ENCODE measurements at regions not wholly inside any gene's neighbourhood (a gene's known extent, or its start where the extent isn't known, plus 50 kb on each side); places are given as distances from the start of the nearest gene placed in this dataset.

DNA sequence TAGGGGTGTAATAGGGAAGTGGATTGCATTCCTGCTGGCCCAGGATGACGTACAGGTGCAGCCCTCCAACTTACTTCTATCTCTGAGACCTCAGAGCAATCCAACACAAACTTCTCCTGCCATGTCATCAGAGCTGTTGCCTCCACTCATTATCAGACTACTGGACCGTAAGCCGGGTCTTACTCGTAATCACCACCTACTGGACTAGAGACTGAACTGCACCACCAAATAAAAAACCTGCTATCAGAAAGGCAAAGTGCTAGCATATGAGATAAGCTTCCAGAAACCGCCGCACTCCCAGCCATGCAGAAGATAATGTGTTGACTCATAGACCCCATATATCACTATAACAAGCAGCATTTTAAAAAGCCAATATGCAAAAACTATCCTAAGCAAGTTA, 102.0 kb downstream of the SLITRK1 start:
- H4K20me1 ChIP-seq (ENCODE audit: insufficient read depth), result no peaks in the 10 kb centered on the region
- no peaks in the 10 kb centered on the region for H3K79me2 ChIP-seq (replicated peaks; ENCODE audit: insufficient read depth, low read length)
- no peak overlapping the region for H3K4me3 ChIP-seq (ENCODE audit: low read length)
- no peak overlapping the region for H3K27ac ChIP-seq (ENCODE audit: low read length)
- no peaks in the 10 kb centered on the region for H3F3A ChIP-seq (ENCODE audit: insufficient read depth, low read length, poor library complexity, severe bottlenecking)
- H3K9me3 ChIP-seq (ENCODE audit: low read length), result peaks cover 4% of the 10 kb centered on the region
- H3K9me2 ChIP-seq (ENCODE audit: insufficient read depth, low read length), result no peaks in the 10 kb centered on the region
- H3K4me2 ChIP-seq (ENCODE audit: low read length), result no peak overlapping the region
- no peak overlapping the region for H3K9ac ChIP-seq (ENCODE audit: low read length)
- no peaks in the 10 kb centered on the region for H3K27me3 ChIP-seq (ENCODE audit: insufficient read depth, low read depth, low read length)
- no peak overlapping the region for H2AFZ ChIP-seq (ENCODE audit: low read depth, low read length)
- no peaks in the 10 kb centered on the region for H3K36me3 ChIP-seq (ENCODE audit: insufficient read depth, low read length)
- TF ChIP-seq EP300 (conservative IDR thresholded peaks at IDR 0.05; ENCODE audit: poor library complexity, severe bottlenecking) (no peak), RAD21 (conservative IDR thresholded peaks at IDR 0.05) (no peak), SMC3 (conservative IDR thresholded peaks at IDR 0.05; ENCODE audit: poor library complexity) (no peak)

DNA sequence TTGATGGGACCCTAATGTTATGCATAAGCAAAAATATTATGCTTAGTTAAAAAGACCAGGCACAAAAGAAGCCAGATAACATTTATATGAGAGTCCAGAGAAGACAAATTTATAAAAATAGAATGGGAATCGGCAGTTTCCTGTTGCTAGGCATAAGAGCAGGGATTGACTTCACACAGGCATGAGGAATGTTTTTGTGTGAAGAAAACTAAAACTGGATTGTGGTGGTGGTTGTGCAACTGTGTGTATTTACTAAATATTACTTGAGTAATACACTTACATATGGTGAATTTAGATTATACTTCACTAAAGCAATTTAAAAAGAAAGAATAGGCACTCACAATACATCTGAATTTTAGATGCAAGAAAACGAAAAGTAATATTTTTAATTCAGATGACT, 108.3 kb downstream of the SLITRK1 start:
- no peaks in the 10 kb centered on the region for H3F3A ChIP-seq (ENCODE audit: insufficient read depth, low read length, poor library complexity, severe bottlenecking)
- H3K36me3 ChIP-seq (ENCODE audit: insufficient read depth, low read length), result no peaks in the 10 kb centered on the region
- H3K4me3 ChIP-seq (ENCODE audit: low read length), result no peak overlapping the region
- H3K27me3 ChIP-seq (ENCODE audit: insufficient read depth, low read depth, low read length), result no peaks in the 10 kb centered on the region
- no peak overlapping the region for H2AFZ ChIP-seq (ENCODE audit: low read depth, low read length)
- H4K20me1 ChIP-seq (ENCODE audit: insufficient read depth), result no peaks in the 10 kb centered on the region
- TF ChIP-seq REST (IDR thresholded peaks at IDR 0.05; ENCODE audit: borderline replicate concordance) (no peak), SMC3 (conservative IDR thresholded peaks at IDR 0.05; ENCODE audit: poor library complexity) (no peak), TAF1 (IDR thresholded peaks at IDR 0.05; ENCODE audit: low read depth) (no peak), MXI1 (conservative IDR thresholded peaks at IDR 0.05; ENCODE audit: poor library complexity, severe bottlenecking) (no peak), POLR2AphosphoS5 (IDR thresholded peaks at IDR 0.05) (no peak), EP300 (conservative IDR thresholded peaks at IDR 0.05; ENCODE audit: poor library complexity, severe bottlenecking) (no peak), EZH2 (IDR thresholded peaks at IDR 0.05; ENCODE audit: borderline replicate concordance, insufficient read depth, low read length, poor library complexity, severe bottlenecking) (no peak)
- TF ChIP-seq, protein P1, sequence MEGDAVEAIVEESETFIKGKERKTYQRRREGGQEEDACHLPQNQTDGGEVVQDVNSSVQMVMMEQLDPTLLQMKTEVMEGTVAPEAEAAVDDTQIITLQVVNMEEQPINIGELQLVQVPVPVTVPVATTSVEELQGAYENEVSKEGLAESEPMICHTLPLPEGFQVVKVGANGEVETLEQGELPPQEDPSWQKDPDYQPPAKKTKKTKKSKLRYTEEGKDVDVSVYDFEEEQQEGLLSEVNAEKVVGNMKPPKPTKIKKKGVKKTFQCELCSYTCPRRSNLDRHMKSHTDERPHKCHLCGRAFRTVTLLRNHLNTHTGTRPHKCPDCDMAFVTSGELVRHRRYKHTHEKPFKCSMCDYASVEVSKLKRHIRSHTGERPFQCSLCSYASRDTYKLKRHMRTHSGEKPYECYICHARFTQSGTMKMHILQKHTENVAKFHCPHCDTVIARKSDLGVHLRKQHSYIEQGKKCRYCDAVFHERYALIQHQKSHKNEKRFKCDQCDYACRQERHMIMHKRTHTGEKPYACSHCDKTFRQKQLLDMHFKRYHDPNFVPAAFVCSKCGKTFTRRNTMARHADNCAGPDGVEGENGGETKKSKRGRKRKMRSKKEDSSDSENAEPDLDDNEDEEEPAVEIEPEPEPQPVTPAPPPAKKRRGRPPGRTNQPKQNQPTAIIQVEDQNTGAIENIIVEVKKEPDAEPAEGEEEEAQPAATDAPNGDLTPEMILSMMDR (IDR thresholded peaks at IDR 0.05; ENCODE audit: poor library complexity, severe bottlenecking), result no peak
- no peaks in the 10 kb centered on the region for H3K9me2 ChIP-seq (ENCODE audit: insufficient read depth, low read length)
- no peak overlapping the region for H3K27ac ChIP-seq (ENCODE audit: low read length)
- H3K79me2 ChIP-seq (replicated peaks; ENCODE audit: insufficient read depth, low read length), result no peaks in the 10 kb centered on the region
- no peaks in the 10 kb centered on the region for H3K9me3 ChIP-seq (ENCODE audit: low read length)
- no peak overlapping the region for H3K4me2 ChIP-seq (ENCODE audit: low read length)
- H3K9ac ChIP-seq (ENCODE audit: low read length), result no peak overlapping the region

DNA sequence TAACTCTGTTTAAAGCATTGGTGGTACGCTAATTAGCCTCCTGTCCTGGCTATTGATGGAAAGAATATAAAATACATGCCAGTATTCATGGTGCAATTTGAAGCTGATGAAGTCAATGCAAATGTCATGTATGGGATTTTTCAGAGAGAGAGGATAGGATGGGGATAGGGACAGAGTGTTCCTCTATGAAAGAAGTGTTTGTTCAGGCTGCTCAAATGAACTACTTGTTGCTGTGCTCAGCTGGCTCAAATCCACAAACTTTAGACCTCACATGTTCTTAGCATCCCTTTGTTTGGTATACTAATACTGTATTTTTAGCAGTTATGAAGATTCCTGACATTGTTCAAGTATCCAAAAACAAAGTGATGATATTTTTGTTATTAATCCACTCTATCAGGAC, 116.5 kb downstream of the SLITRK1 start:
- H3K27ac ChIP-seq (ENCODE audit: low read length), result no peak overlapping the region
- H3K4me2 ChIP-seq (ENCODE audit: low read length), result no peak overlapping the region
- no peak overlapping the region for H3K4me3 ChIP-seq (ENCODE audit: low read length)

More for the DNA sequence above, 116.5 kb downstream of the SLITRK1 start:
- Histone ChIP-seq H3K9ac (ENCODE audit: low read length) (no peak overlapping the region), H3K79me2 (replicated peaks; ENCODE audit: insufficient read depth, low read length) (no peaks in the 10 kb centered on the region), H3K9me2 (ENCODE audit: insufficient read depth, low read length) (no peaks in the 10 kb centered on the region), H3K9me3 (ENCODE audit: low read length) (no peaks in the 10 kb centered on the region), H3F3A (ENCODE audit: insufficient read depth, low read length, poor library complexity, severe bottlenecking) (no peaks in the 10 kb centered on the region), H2AFZ (ENCODE audit: low read depth, low read length) (no peak overlapping the region), H4K20me1 (ENCODE audit: insufficient read depth) (no peaks in the 10 kb centered on the region), H3K36me3 (ENCODE audit: insufficient read depth, low read length) (no peaks in the 10 kb centered on the region), H3K27me3 (ENCODE audit: insufficient read depth, low read depth, low read length) (no peaks in the 10 kb centered on the region)
- TF ChIP-seq EZH2 (IDR thresholded peaks at IDR 0.05; ENCODE audit: borderline replicate concordance, insufficient read depth, low read length, poor library complexity, severe bottlenecking) (no peak), POLR2AphosphoS5 (IDR thresholded peaks at IDR 0.05) (no peak), MXI1 (conservative IDR thresholded peaks at IDR 0.05; ENCODE audit: poor library complexity, severe bottlenecking) (no peak), EP300 (conservative IDR thresholded peaks at IDR 0.05; ENCODE audit: poor library complexity, severe bottlenecking) (no peak), SMC3 (conservative IDR thresholded peaks at IDR 0.05; ENCODE audit: poor library complexity) (no peak)
- TF ChIP-seq, protein P1 (IDR thresholded peaks at IDR 0.05; ENCODE audit: poor library complexity, severe bottlenecking), result no peak
